ENCODE measurements at regions not wholly inside any gene's neighbourhood (a gene's known extent, or its start where the extent isn't known, plus 50 kb on each side); places are given as distances from the start of the nearest gene placed in this dataset.

DNA sequence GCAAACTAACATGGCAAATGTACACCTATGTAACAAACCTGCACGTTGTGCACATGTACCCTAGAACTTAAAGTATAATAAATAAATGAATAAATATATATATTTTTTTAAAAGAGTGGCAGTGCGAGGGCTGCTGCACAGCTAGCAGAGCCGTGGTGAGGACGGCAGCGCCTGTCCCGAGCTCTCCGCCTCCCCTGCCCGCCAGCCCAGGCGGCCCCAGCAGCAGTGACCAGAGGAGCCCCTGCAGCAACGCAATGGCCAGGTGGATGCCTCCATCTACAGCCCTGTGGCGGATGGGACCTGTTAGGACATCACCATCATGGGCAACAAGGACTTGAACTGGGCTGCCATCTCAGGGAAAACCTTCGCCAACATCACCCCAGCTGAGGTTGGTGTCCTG lies 351.9 kb downstream of the FAM72C start:
- H3K27ac ChIP-seq (ENCODE audit: extremely low read length, insufficient read depth, low read length) = no peak overlapping the region
- in situ Hi-C loops (cut with HindIII; ENCODE audit: extremely low pct_ligation_motif_present, low pct_unique_long_range_greater_than_20kb) (no loop called here), intact Hi-C loops (cut with micrococcal nuclease; ENCODE audit: unreplicated experiment) (no loop called here)
- no peak overlapping the region for H2AFZ ChIP-seq (ENCODE audit: low read length)
- ChIA-PET POLR2A (no interaction called here), CTCF (ENCODE audit: low intra/inter-chr PET ratio, low total read pairs) (no interaction called here)
- BruUV-seq (replicated peaks) = no TSS peak
- no peak overlapping the region for H3K4me2 ChIP-seq (ENCODE audit: low read depth, low read length)
- DNase-seq (ENCODE audit: low spot score) = no peak
- H3K9ac ChIP-seq (ENCODE audit: insufficient read depth, low read depth, low read length) = no peak overlapping the region
- no peak for ATAC-seq
- H3K36me3 ChIP-seq (replicated peaks in 1 of 2; ENCODE audit: control insufficient read depth in 1 of 2, insufficient read depth in 2 of 2, low read length in 2 of 2) = no peaks in the 10 kb centered on the region
- H3K79me2 ChIP-seq (ENCODE audit: insufficient read depth, low read length) = no peaks in the 10 kb centered on the region
- TF ChIP-seq GATAD2A (CRISPR knock-in tag; IDR thresholded peaks at IDR 0.05) (no peak), SOX5 (CRISPR knock-in tag; IDR thresholded peaks at IDR 0.05; ENCODE audit: borderline replicate concordance) (no peak), HMG20A (CRISPR knock-in tag; IDR thresholded peaks at IDR 0.05; ENCODE audit: borderline replicate concordance) (no peak), ZNF703 (CRISPR knock-in tag; IDR thresholded peaks at IDR 0.05; ENCODE audit: borderline replicate concordance) (no peak), ZNF33A (CRISPR knock-in tag; IDR thresholded peaks at IDR 0.05; ENCODE audit: borderline replicate concordance) (no peak), ZNF276 (CRISPR knock-in tag; IDR thresholded peaks at IDR 0.05; ENCODE audit: low read depth) (no peak), HNF4A (CRISPR knock-in tag; IDR thresholded peaks at IDR 0.05) (no peak), ZNF589 (CRISPR knock-in tag; conservative IDR thresholded peaks at IDR 0.05) (no peak), ZBTB10 (CRISPR knock-in tag; IDR thresholded peaks at IDR 0.05; ENCODE audit: borderline replicate concordance) (no peak)
- no peaks in the 10 kb centered on the region for H3K9me3 ChIP-seq (ENCODE audit: low read length)
- WGBS (ENCODE audit: low lambda C conversion rate) = 4% methylated on average over 9 of the region's 12 CpGs
- no peak overlapping the region for H3K4me3 ChIP-seq (replicated peaks in 1 of 3; ENCODE audit: insufficient read depth in 1 of 3, low read depth in 2 of 3, low read length in 3 of 3)
- H3K27me3 ChIP-seq (ENCODE audit: control insufficient read depth in 1 of 2, insufficient read depth in 2 of 2, low read length in 2 of 2) = no peaks in the 10 kb centered on the region
- H3K4me1 ChIP-seq (ENCODE audit: insufficient read depth, low read length) = no peaks in the 10 kb centered on the region
- H4K20me1 ChIP-seq (ENCODE audit: insufficient read depth, low read length) = no peaks in the 10 kb centered on the region
- FAIRE-seq = no peak
